SU-DHL-6 (cell line): ENCODE measurements at regions not wholly inside any gene's neighbourhood (a gene's known extent, or its start where the extent isn't known, plus 50 kb on each side); places are given as distances from the start of the nearest gene placed in this dataset.

ENCODE experiments used
- EZH2phosphoT487 ChIP-seq: fragments of 200-600 bp; sonication (generic), shearing (Covaris generic); conservative IDR thresholded peaks from 2 replicates; pipeline ENCODE4 v1.6.1; 2018; ENCODE audit warnings: mild to moderate bottlenecking, antibody characterized with exemption, low read length, moderate library complexity, mixed read lengths
- TF ChIP-seq, protein P1 (sequence below): fragments of 200-600 bp; sonication (generic); IDR thresholded peaks from one replicate; pipeline ENCODE4 v1.5.1; 2017; ENCODE audit warnings: antibody characterized with exemption, mild to moderate bottlenecking, low read length, moderate library complexity; ENCODE audit not compliant: insufficient read depth, poor library complexity, severe bottlenecking

GRCh38 chr13:105814219-105814901, 721.1 kb downstream of the EFNB2 start:
- TF ChIP-seq, protein P1, sequence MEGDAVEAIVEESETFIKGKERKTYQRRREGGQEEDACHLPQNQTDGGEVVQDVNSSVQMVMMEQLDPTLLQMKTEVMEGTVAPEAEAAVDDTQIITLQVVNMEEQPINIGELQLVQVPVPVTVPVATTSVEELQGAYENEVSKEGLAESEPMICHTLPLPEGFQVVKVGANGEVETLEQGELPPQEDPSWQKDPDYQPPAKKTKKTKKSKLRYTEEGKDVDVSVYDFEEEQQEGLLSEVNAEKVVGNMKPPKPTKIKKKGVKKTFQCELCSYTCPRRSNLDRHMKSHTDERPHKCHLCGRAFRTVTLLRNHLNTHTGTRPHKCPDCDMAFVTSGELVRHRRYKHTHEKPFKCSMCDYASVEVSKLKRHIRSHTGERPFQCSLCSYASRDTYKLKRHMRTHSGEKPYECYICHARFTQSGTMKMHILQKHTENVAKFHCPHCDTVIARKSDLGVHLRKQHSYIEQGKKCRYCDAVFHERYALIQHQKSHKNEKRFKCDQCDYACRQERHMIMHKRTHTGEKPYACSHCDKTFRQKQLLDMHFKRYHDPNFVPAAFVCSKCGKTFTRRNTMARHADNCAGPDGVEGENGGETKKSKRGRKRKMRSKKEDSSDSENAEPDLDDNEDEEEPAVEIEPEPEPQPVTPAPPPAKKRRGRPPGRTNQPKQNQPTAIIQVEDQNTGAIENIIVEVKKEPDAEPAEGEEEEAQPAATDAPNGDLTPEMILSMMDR: no peak
- no peak for TF ChIP-seq EZH2phosphoT487
